Body of pancreas (tissue), 4 donors: ENCODE measurements at regions not wholly inside any gene's neighbourhood (a gene's known extent, or its start where the extent isn't known, plus 50 kb on each side); places are given as distances from the start of the nearest gene placed in this dataset.

Experiments used
- ATAC-seq: fragments of 150-250 bp; one replicate; pipeline ENCODE4 v1.9.1; 2016
- DNase-seq, 4 donors: peaks; one replicate each; pipeline ENCODE4 v3.0.0-alpha.2; 2019
- H3K27ac ChIP-seq, 4 donors: fragments of 200-600 bp; sonication (generic); 1 replicate in 3 of 4; 2 replicates in 1 of 4; pipeline versions ENCODE4 v1.5.1 to v1.6.1; 2016 to 2019; ENCODE audit warnings: mild to moderate bottlenecking in 1 of 4, mixed read lengths in 1 of 4, moderate library complexity in 1 of 4
- H3K27me3 ChIP-seq, 2 donors: fragments of 200-600 bp; sonication (generic); one replicate each; pipeline ENCODE4 v1.6.0; 2016; ENCODE audit warnings: mild to moderate bottlenecking in 1 of 2
- H3K36me3 ChIP-seq, 2 donors: fragments of 200-600 bp; sonication (generic); replicated peaks in 1 of 2; 2 replicates each; pipeline ENCODE4 v1.5.1; 2016; ENCODE audit warnings: low read depth in 2 of 2; ENCODE audit not compliant: insufficient read depth in 1 of 2
- H3K4me1 ChIP-seq: fragments of 200-600 bp; sonication (generic); one replicate; pipeline ENCODE4 v1.6.0; 2016
- H3K4me3 ChIP-seq, 2 donors: fragments of 200-600 bp; sonication (generic); 1 replicate in 1 of 2; 2 replicates in 1 of 2; pipeline ENCODE4 v1.5.1; 2016 to 2019
- H3K9me3 ChIP-seq, 3 donors: fragments of 200-600 bp; sonication (generic); 1 replicate in 2 of 3; 2 replicates in 1 of 3; pipeline ENCODE4 v1.5.1; 2016
- CTCF ChIP-seq, 7 experiments: fragments of 450-650 bp in 4 of 7; fragments of 200-600 bp in 3 of 7; sonication (generic) in 3 of 7; IDR thresholded peaks; one replicate each; pipeline ENCODE4 v1.5.1; 2016 to 2019; ENCODE audit warnings: antibody characterized with exemption in 7 of 7
- POLR2A ChIP-seq, 3 donors: fragments of 450-650 bp; IDR thresholded peaks; one replicate each; pipeline ENCODE4 v1.6.1; 2016; ENCODE audit warnings: antibody characterized with exemption in 3 of 3, mild to moderate bottlenecking in 2 of 3
- WGBS, 2 donors: methylation state at CpG; one replicate each; pipeline ENCODE4 v1.1.5; 2017; 5-methylcytosine and 5-hydroxymethylcytosine counted together
- intact Hi-C: fragments of 100-400 bp; cut with DNase I; formaldehyde crosslinking; loops from one replicate; pipeline ENCODE4 v1.15.1; 2023

DNA sequence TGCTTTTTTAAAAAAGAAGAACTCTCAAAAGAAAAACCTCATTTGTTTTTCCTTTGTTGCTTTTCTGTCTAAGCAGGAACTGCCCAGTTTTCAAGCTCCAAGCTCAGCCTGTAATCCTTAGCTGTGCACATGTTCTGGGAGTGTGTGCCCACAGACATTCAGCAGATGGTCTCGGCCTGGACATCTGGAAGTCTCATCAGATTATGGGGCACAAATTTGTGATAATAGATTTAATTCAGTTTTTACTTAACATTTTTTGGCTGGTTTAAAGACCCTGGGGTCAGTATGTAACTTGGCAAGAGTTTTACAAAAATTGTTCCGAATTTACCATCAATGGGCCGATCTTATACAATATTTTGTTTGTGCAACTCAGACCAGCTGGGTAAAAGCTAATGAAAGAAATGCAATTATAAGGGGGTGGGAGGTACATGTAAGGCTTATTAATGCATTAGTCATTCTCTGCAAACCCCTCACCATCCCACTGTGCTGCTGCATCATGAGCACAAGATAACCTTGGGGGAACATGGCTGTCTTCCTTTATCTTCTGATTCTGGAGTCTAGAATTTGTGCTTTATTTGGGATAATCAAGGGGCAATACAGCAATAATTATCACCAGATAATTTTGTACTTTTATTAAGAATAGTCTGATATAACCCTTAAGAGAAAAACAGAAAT is 86.9 kb upstream of the PHOX2B start:
- intact Hi-C loops: no loop called here
- TF ChIP-seq POLR2A (IDR thresholded peaks at IDR 0.05) (no peak), CTCF (IDR thresholded peaks at IDR 0.05) (no peak)
- Histone ChIP-seq H3K27me3 (no peaks in the 10 kb centered on the region), H3K27ac (no peak overlapping the region), H3K36me3 (no peaks in the 10 kb centered on the region), H3K9me3 (no peaks in the 10 kb centered on the region), H3K4me1 (no peaks in the 10 kb centered on the region), H3K4me3 (no peak overlapping the region)
- 82 to 88% methylated on average over 3 of the region's 3 CpGs for WGBS, 2 donors
- DNase-seq (no peak), ATAC-seq (no peak)

GRCh38 chr4:41832961-41833360 is 84.4 kb upstream of the PHOX2B start:
- ATAC-seq (no peak), DNase-seq (no peak)
- H3K4me1 ChIP-seq: no peaks in the 10 kb centered on the region
- WGBS, 2 donors: 17 to 25% methylated on average over 1 of the region's 1 CpG
- H3K9me3 ChIP-seq: no peaks in the 10 kb centered on the region
- no peak overlapping the region for H3K4me3 ChIP-seq
- no peak overlapping the region for H3K27ac ChIP-seq
- TF ChIP-seq POLR2A (IDR thresholded peaks at IDR 0.05) (no peak), CTCF (IDR thresholded peaks at IDR 0.05) (no peak)
- no peaks in the 10 kb centered on the region for H3K36me3 ChIP-seq
- H3K27me3 ChIP-seq: no peaks in the 10 kb centered on the region
- intact Hi-C loops: no loop called here

DNA sequence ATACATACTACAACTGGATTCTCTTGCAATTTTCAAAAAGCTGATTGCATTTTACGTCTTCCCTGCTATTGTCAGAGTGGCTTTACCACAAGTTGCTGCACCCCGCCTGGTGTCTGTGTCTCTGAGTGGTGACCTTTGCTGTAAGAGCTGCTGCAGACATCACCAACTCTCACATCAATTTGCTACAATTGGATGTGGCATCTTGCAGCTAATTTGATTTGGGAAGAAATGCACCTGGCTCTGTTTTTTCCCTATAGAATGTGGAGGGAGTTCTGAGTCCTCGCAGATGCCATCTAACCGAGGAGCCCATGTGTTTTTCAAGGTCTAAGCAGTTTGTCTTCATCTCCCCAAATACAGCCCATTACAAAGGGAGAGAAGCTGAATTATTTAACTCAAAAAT is 73.8 kb upstream of the PHOX2B start:
- Histone ChIP-seq H3K4me1 (no peaks in the 10 kb centered on the region), H3K9me3 (no peaks in the 10 kb centered on the region), H3K4me3 (no peak overlapping the region), H3K36me3 (no peaks in the 10 kb centered on the region), H3K27me3 (no peaks in the 10 kb centered on the region), H3K27ac (no peak overlapping the region)
- DNase-seq: no peak
- intact Hi-C loops: no loop called here
- ATAC-seq: no peak
- TF ChIP-seq CTCF (IDR thresholded peaks at IDR 0.05) (no peak), POLR2A (IDR thresholded peaks at IDR 0.05) (no peak)
- 47 to 58% methylated on average over 4 of the region's 4 CpGs for WGBS, 2 donors

GRCh38 chr4:41820473-41820872 is 71.9 kb upstream of the PHOX2B start:
- Histone ChIP-seq H3K36me3 (no peaks in the 10 kb centered on the region), H3K27me3 (no peaks in the 10 kb centered on the region), H3K4me1 (no peaks in the 10 kb centered on the region), H3K27ac (no peak overlapping the region), H3K9me3 (no peaks in the 10 kb centered on the region), H3K4me3 (no peak overlapping the region)
- intact Hi-C loops: no loop called here
- WGBS, 2 donors: 46 to 61% methylated on average over 2 of the region's 2 CpGs
- TF ChIP-seq POLR2A (IDR thresholded peaks at IDR 0.05) (no peak), CTCF (IDR thresholded peaks at IDR 0.05) (no peak)
- ATAC-seq (no peak), DNase-seq (no peak)

GRCh38 chr4:41819621-41820020 is 71.1 kb upstream of the PHOX2B start:
- Histone ChIP-seq H3K27me3 (no peaks in the 10 kb centered on the region), H3K4me3 (no peak overlapping the region), H3K27ac (no peak overlapping the region), H3K36me3 (no peaks in the 10 kb centered on the region), H3K9me3 (no peaks in the 10 kb centered on the region), H3K4me1 (no peaks in the 10 kb centered on the region)
- intact Hi-C loops: no loop called here
- DNase-seq (no peak), ATAC-seq (no peak)
- WGBS, 2 donors: 74 to 78% methylated on average over 3 of the region's 3 CpGs
- no peak for TF ChIP-seq POLR2A (IDR thresholded peaks at IDR 0.05)
